ENCODE measurements at regions not wholly inside any gene's neighbourhood (a gene's known extent, or its start where the extent isn't known, plus 50 kb on each side); places are given as distances from the start of the nearest gene placed in this dataset.

- TF ChIP-seq SUZ12 (IDR thresholded peaks at IDR 0.05; ENCODE audit: extremely low read depth, insufficient read depth, insufficient read length) (no peak), ZNF274 (IDR thresholded peaks at IDR 0.05; ENCODE audit: low read depth, low read length) (no peak), YY1 (IDR thresholded peaks at IDR 0.05; ENCODE audit: insufficient read depth, insufficient read length) (no peak)
Measured at GRCh38 chr13:59409634-59410200, 754.0 kb downstream of the DIAPH3 start.

Data from NT2/D1 (cell line).